ENCODE measurements at regions not wholly inside any gene's neighbourhood (a gene's known extent, or its start where the extent isn't known, plus 50 kb on each side); places are given as distances from the start of the nearest gene placed in this dataset.
"Not testable (repeated sequence)": the region's sequence is repeated elsewhere in the genome, so short reads cannot be mapped to it uniquely, and the experiment has no call there.

DNA sequence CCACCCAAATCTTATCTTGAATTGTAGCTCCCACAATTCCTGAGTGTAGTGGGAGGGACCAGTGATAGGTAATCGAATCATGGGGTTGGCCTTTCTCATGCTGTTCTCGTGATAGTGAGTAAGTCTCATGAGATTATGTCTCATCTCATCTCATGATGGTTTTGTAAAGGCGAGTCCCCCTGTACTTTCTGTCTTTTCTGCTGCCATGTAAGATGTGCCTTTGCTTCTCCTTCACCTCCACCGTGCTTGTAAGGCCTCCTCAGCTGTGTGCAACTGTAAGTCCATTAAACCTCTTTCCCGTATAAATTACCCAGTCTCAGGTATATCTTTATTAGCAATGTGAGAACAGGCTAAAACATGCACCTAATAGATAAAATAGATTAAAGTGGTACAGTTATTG lies 756.4 kb upstream of the SLITRK5 start:
- Mint-ChIP-seq H3K27me3 (ENCODE audit: low read depth) (peaks cover 32% of the 10 kb centered on the region), H3K4me3 (no peak overlapping the region), H3K9me3 (peaks cover 7% of the 10 kb centered on the region in 2 experiments; a peak in 4 of 5 replicates), H3K36me3 (ENCODE audit: insufficient read depth in 1 of 3, low read depth in 3 of 3) (peaks cover 0 to 8% (median 6%) of the 10 kb centered on the region in 3 experiments; a peak in 3 of 7 replicates), H3K27ac (no peak overlapping the region), H3K4me1 (peaks cover 8 to 10% of the 10 kb centered on the region in 2 experiments)
- H3K18ac ChIP-seq (ENCODE audit: insufficient read length, low read depth, low read length) = no peak overlapping the region
- no peak overlapping the region for H2AK5ac ChIP-seq (ENCODE audit: insufficient read length, low read length)
- H3K9ac ChIP-seq (ENCODE audit: extremely low read depth, insufficient read length, low read length) = no peak overlapping the region
- no peak overlapping the region for H4K91ac ChIP-seq (ENCODE audit: insufficient read length, low read depth, low read length)
- no peak overlapping the region for H3K4ac ChIP-seq (ENCODE audit: low read depth, low read length)
- no peaks in the 10 kb centered on the region for H4K20me1 ChIP-seq (ENCODE audit: control insufficient read depth, insufficient read depth, insufficient read length)
- H3K79me2 ChIP-seq (ENCODE audit: insufficient read depth, low read length) = no peaks in the 10 kb centered on the region
- H2BK15ac ChIP-seq (ENCODE audit: low read depth, low read length) = no peak overlapping the region
- H4K8ac ChIP-seq (replicated peaks; ENCODE audit: insufficient read length, low read depth, low read length) = no peak overlapping the region
- no peak overlapping the region for H2AFZ ChIP-seq (ENCODE audit: low read length)
- no peak overlapping the region for H3T11ph ChIP-seq (ENCODE audit: low read length)
- no peaks in the 10 kb centered on the region for H3K23me2 ChIP-seq (ENCODE audit: insufficient read length, low read depth, low read length, poor library complexity, severe bottlenecking)
- H4K5ac ChIP-seq (ENCODE audit: insufficient read length, low read depth, low read length) = no peak overlapping the region
- no peaks in the 10 kb centered on the region for H3K79me1 ChIP-seq (ENCODE audit: insufficient read depth, low read depth, low read length, poor library complexity, severe bottlenecking)
- TF ChIP-seq, protein P1, sequence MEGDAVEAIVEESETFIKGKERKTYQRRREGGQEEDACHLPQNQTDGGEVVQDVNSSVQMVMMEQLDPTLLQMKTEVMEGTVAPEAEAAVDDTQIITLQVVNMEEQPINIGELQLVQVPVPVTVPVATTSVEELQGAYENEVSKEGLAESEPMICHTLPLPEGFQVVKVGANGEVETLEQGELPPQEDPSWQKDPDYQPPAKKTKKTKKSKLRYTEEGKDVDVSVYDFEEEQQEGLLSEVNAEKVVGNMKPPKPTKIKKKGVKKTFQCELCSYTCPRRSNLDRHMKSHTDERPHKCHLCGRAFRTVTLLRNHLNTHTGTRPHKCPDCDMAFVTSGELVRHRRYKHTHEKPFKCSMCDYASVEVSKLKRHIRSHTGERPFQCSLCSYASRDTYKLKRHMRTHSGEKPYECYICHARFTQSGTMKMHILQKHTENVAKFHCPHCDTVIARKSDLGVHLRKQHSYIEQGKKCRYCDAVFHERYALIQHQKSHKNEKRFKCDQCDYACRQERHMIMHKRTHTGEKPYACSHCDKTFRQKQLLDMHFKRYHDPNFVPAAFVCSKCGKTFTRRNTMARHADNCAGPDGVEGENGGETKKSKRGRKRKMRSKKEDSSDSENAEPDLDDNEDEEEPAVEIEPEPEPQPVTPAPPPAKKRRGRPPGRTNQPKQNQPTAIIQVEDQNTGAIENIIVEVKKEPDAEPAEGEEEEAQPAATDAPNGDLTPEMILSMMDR (conservative IDR thresholded peaks at IDR 0.05) = no peak
- no peak overlapping the region for H3K56ac ChIP-seq (ENCODE audit: insufficient read length, low read depth, low read length)
- H3K14ac ChIP-seq (ENCODE audit: insufficient read depth, low read length) = no peak overlapping the region
- no peak overlapping the region for H2BK12ac ChIP-seq (ENCODE audit: insufficient read length, low read depth, low read length)
- H2BK120ac ChIP-seq (ENCODE audit: low read depth, low read length, poor library complexity, severe bottlenecking) = no peak overlapping the region
- no peak overlapping the region for H3K23ac ChIP-seq (ENCODE audit: insufficient read length, low read depth, low read length)
- H2BK5ac ChIP-seq (ENCODE audit: insufficient read length, low read length) = no peak overlapping the region
- WGBS (ENCODE audit: extremely low coverage, insufficient read length, low lambda C conversion rate) = no CpG with 5 or more reads among the region's 5 CpGs
- no peaks in the 10 kb centered on the region for H3K27me3 ChIP-seq (ENCODE audit: insufficient read depth, low read length)
- no peaks in the 10 kb centered on the region for H3K9me3 ChIP-seq (ENCODE audit: control insufficient read depth, low read depth, low read length)
- no peak overlapping the region for H3K27ac ChIP-seq (ENCODE audit: insufficient read length, low read depth, low read length)
- H2BK20ac ChIP-seq (ENCODE audit: low read depth, low read length, poor library complexity, severe bottlenecking) = no peak overlapping the region
- H3K4me1 ChIP-seq (ENCODE audit: insufficient read depth, low read length) = no peaks in the 10 kb centered on the region; the same call in 1 of the 2 replicates
- no peak for DNase-seq
- no peak overlapping the region for H3K4me2 ChIP-seq (ENCODE audit: insufficient read depth, insufficient read length, low read length)

DNA sequence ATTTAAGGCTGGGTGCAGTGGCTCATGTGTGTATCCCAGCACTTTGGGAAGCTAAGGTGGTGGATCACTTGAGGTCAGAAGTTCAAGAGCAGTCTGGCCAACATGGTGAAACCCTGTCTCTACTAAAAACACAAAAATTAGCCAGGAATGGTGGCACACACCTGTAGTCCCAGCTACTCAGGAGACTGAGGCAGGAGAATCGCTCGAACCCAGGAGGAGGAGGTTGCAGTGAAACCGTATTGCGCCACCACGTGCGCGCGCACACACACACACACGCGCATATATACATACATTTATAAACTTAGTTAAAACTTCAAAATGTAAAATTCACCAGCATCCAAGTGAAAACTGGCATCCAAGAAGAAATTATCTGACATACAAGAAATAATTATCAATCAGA lies 753.7 kb upstream of the SLITRK5 start:
- not testable (repeated sequence) for H2BK120ac ChIP-seq (ENCODE audit: low read depth, low read length, poor library complexity, severe bottlenecking); H2BK20ac ChIP-seq (ENCODE audit: low read depth, low read length, poor library complexity, severe bottlenecking); H3K9me3 Mint-ChIP-seq; H3K56ac ChIP-seq (ENCODE audit: insufficient read length, low read depth, low read length); H2AFZ ChIP-seq (ENCODE audit: low read length); H3K4me1 Mint-ChIP-seq; H3K27ac ChIP-seq (ENCODE audit: insufficient read length, low read depth, low read length); H2BK12ac ChIP-seq (ENCODE audit: insufficient read length, low read depth, low read length); H4K8ac ChIP-seq (replicated peaks; ENCODE audit: insufficient read length, low read depth, low read length); H4K20me1 ChIP-seq (ENCODE audit: control insufficient read depth, insufficient read depth, insufficient read length); H3K79me2 ChIP-seq (ENCODE audit: insufficient read depth, low read length); H3K4ac ChIP-seq (ENCODE audit: low read depth, low read length); H2BK15ac ChIP-seq (ENCODE audit: low read depth, low read length); H3K79me1 ChIP-seq (ENCODE audit: insufficient read depth, low read depth, low read length, poor library complexity, severe bottlenecking); H3K14ac ChIP-seq (ENCODE audit: insufficient read depth, low read length); H4K5ac ChIP-seq (ENCODE audit: insufficient read length, low read depth, low read length); H3K9ac ChIP-seq (ENCODE audit: extremely low read depth, insufficient read length, low read length); H3K4me3 Mint-ChIP-seq; H3K9me3 ChIP-seq (ENCODE audit: control insufficient read depth, low read depth, low read length); H3K36me3 Mint-ChIP-seq (ENCODE audit: insufficient read depth in 1 of 3, low read depth in 3 of 3); H3K23ac ChIP-seq (ENCODE audit: insufficient read length, low read depth, low read length); H4K91ac ChIP-seq (ENCODE audit: insufficient read length, low read depth, low read length); H2BK5ac ChIP-seq (ENCODE audit: insufficient read length, low read length); H3K23me2 ChIP-seq (ENCODE audit: insufficient read length, low read depth, low read length, poor library complexity, severe bottlenecking); H3K4me2 ChIP-seq (ENCODE audit: insufficient read depth, insufficient read length, low read length); H3K4me1 ChIP-seq (ENCODE audit: insufficient read depth, low read length); H3K27me3 ChIP-seq (ENCODE audit: insufficient read depth, low read length); DNase-seq; H2AK5ac ChIP-seq (ENCODE audit: insufficient read length, low read length); H3K27ac Mint-ChIP-seq; H3T11ph ChIP-seq (ENCODE audit: low read length); H3K18ac ChIP-seq (ENCODE audit: insufficient read length, low read depth, low read length)
- WGBS (ENCODE audit: extremely low coverage, insufficient read length, low lambda C conversion rate) = no CpG with 5 or more reads among the region's 10 CpGs
- peaks cover 32% of the 10 kb centered on the region for H3K27me3 Mint-ChIP-seq (ENCODE audit: low read depth)

Measured in H9 (cell line).